Fibroblast of pulmonary artery (primary cell): ENCODE measurements at regions not wholly inside any gene's neighbourhood (a gene's known extent, or its start where the extent isn't known, plus 50 kb on each side); places are given as distances from the start of the nearest gene placed in this dataset.

Source experiments
- DNase-seq: peaks from one replicate; pipeline ENCODE4 v3.0.0-alpha.2; 2010; ENCODE audit warnings: low read depth
- H3K4me3 ChIP-seq: replicated peaks from 2 replicates; pipeline ENCODE4 v1.5.1; 2011; ENCODE audit warnings: low read depth, mild to moderate bottlenecking, control low read depth, low read length, moderate library complexity
- CTCF ChIP-seq: IDR thresholded peaks from 2 replicates; pipeline ENCODE4 v1.5.1; 2011; ENCODE audit warnings: mild to moderate bottlenecking, control low read depth, low read length, inconsistent platforms; ENCODE audit errors: missing control alignments

- no peak overlapping the region for H3K4me3 ChIP-seq
- DNase-seq = no peak
- no peak for TF ChIP-seq CTCF
These were observed 98.5 kb upstream of the RTL6 start for GRCh38 chr22:44596396-44597125.

- TF ChIP-seq CTCF = no peak
- DNase-seq = peak; percentile 25
- no peak overlapping the region for H3K4me3 ChIP-seq
These were observed 97.9 kb upstream of the RTL6 start for GRCh38 chr22:44595841-44596341.

- DNase-seq = no peak
- H3K4me3 ChIP-seq = no peak overlapping the region
- TF ChIP-seq CTCF = no peak
These were observed 96.9 kb upstream of the RTL6 start for GRCh38 chr22:44594951-44595350.

GRCh38 chr22:44592824-44593148 is 94.8 kb upstream of the RTL6 start:
- DNase-seq = no peak
- H3K4me3 ChIP-seq = no peak overlapping the region
- no peak for TF ChIP-seq CTCF

- no peak for TF ChIP-seq CTCF
- DNase-seq = no peak
- H3K4me3 ChIP-seq = no peak overlapping the region
These were observed 94.2 kb upstream of the RTL6 start for GRCh38 chr22:44592126-44592823.

- no peak for TF ChIP-seq CTCF
- DNase-seq = no peak
- no peak overlapping the region for H3K4me3 ChIP-seq
These were observed 93.2 kb upstream of the RTL6 start for GRCh38 chr22:44591146-44591790.
